Upper lobe of right lung (tissue), 1 donor: ENCODE measurements at regions not wholly inside any gene's neighbourhood (a gene's known extent, or its start where the extent isn't known, plus 50 kb on each side); places are given as distances from the start of the nearest gene placed in this dataset.
"Not testable (repeated sequence)": the region's sequence is repeated elsewhere in the genome, so short reads cannot be mapped to it uniquely, and the experiment has no call there.

Experiments used
- ATAC-seq: fragments of 200-7000 bp; cut with Tn5 transposase; one replicate; pipeline ENCODE4 v1.9.1; 2020; ENCODE audit warnings: mild to moderate bottlenecking, moderate library complexity
- DNase-seq: peaks from one replicate; pipeline ENCODE4 v3.0.0-alpha.2; 2020
- H3K27ac ChIP-seq: fragments of 200-600 bp; one replicate; pipeline ENCODE4 v1.8.0; 2022
- H3K27me3 ChIP-seq: fragments of 200-600 bp; one replicate; pipeline ENCODE4 v1.8.0; 2022; ENCODE audit warnings: mild to moderate bottlenecking
- H3K36me3 ChIP-seq: fragments of 200-600 bp; one replicate; pipeline ENCODE4 v1.8.0; 2022
- H3K4me1 ChIP-seq: fragments of 200-600 bp; one replicate; pipeline ENCODE4 v1.8.0; 2022
- H3K4me3 ChIP-seq: fragments of 200-600 bp; one replicate; pipeline ENCODE4 v1.8.0; 2022; ENCODE audit warnings: mild to moderate bottlenecking
- H3K9me3 ChIP-seq: fragments of 200-600 bp; one replicate; pipeline ENCODE4 v1.8.0; 2022
- CTCF ChIP-seq: fragments of 200-600 bp; IDR thresholded peaks from one replicate; pipeline ENCODE4 v1.8.0; 2022; ENCODE audit warnings: antibody characterized with exemption
- intact Hi-C: fragments of 100-400 bp; cut with DNase I; formaldehyde crosslinking; loops from one replicate; pipeline ENCODE4 v1.11.0; 2022
- donor health status: DM: no; HTN: yes; CAD: no; lungs with severe emphysema.

- DNase-seq (no peak), ATAC-seq (no peak)
- no peak for TF ChIP-seq CTCF
- intact Hi-C loops: no loop called here
- H3K9me3 ChIP-seq: no peaks in the 10 kb centered on the region
- no peaks in the 10 kb centered on the region for H3K27me3 ChIP-seq
- no peaks in the 10 kb centered on the region for H3K36me3 ChIP-seq
- H3K27ac ChIP-seq: no peak overlapping the region
- no peak overlapping the region for H3K4me3 ChIP-seq
- no peaks in the 10 kb centered on the region for H3K4me1 ChIP-seq
Measured at GRCh38 chr14:106024983-106025604, 498.7 kb downstream of the TMEM121 start.

GRCh38 chr14:106026026-106026425 is 499.6 kb downstream of the TMEM121 start:
- ATAC-seq (no peak), DNase-seq (no peak)
- H3K36me3 ChIP-seq: no peaks in the 10 kb centered on the region
- no peak overlapping the region for H3K27ac ChIP-seq
- no peaks in the 10 kb centered on the region for H3K9me3 ChIP-seq
- H3K4me3 ChIP-seq: no peak overlapping the region
- H3K4me1 ChIP-seq: no peaks in the 10 kb centered on the region
- intact Hi-C loops: no loop called here
- no peak for TF ChIP-seq CTCF
- H3K27me3 ChIP-seq: peaks cover 4% of the 10 kb centered on the region

DNA sequence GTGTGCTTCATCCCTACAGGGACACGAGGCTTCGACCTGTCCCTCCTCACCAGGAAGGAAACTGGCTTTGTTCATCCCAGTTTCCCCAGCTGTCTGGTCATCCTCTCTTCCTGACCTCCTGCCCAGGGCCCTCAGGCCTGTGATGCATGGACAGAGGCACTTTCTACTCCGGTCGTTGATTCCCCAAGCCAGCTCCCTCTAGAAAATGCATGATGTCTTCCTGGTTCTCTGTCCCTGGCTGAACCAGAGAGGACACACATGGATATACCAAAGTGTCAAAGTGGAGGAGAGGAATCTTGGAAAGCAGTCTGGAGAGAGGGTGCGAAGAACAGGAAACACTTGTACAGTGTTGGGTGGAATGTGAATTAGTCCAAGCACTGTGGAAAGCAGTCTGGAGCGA is 501.4 kb downstream of the TMEM121 start:
- H3K36me3 ChIP-seq, intact Hi-C loops, H3K4me1 ChIP-seq, H3K27ac ChIP-seq, DNase-seq, H3K27me3 ChIP-seq, ATAC-seq, H3K9me3 ChIP-seq, H3K4me3 ChIP-seq: not testable (repeated sequence)

- no peak for TF ChIP-seq CTCF
- H3K9me3 ChIP-seq: no peaks in the 10 kb centered on the region
- H3K4me1 ChIP-seq: no peaks in the 10 kb centered on the region
- ATAC-seq (peak; percentile 68), DNase-seq (no peak)
- intact Hi-C loops: no loop called here
- no peak overlapping the region for H3K4me3 ChIP-seq
- no peak overlapping the region for H3K27ac ChIP-seq
- H3K36me3 ChIP-seq: no peaks in the 10 kb centered on the region
- H3K27me3 ChIP-seq: peaks cover 4% of the 10 kb centered on the region
Measured at GRCh38 chr14:106029959-106030358, 503.6 kb downstream of the TMEM121 start.

DNA sequence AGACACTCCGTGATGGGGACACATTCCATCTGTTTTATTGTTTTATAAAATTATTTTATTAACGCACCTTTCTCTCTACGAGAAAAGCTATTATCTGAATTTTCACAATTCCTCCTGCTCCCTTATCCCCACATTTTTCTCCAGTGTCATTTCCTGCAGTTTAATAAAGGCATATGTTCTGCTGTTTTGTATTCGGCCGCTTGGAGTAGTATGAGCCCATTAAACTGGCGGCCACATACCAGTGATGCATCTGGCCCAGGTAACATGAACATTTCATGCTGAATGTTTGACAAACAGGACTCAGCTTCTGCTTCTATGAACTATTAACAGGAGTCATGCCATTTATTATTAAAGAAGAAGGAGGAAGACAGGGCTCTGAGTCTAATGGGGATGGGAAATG is 511.0 kb downstream of the TMEM121 start:
- no peak for ATAC-seq
- intact Hi-C loops: no loop called here
- no peaks in the 10 kb centered on the region for H3K9me3 ChIP-seq
- H3K27me3 ChIP-seq: peaks cover 26% of the 10 kb centered on the region
- no peak overlapping the region for H3K4me3 ChIP-seq
- no peaks in the 10 kb centered on the region for H3K4me1 ChIP-seq
- H3K36me3 ChIP-seq: no peaks in the 10 kb centered on the region
- TF ChIP-seq CTCF: no peak
- H3K27ac ChIP-seq: no peak overlapping the region
- no peak for DNase-seq

DNA sequence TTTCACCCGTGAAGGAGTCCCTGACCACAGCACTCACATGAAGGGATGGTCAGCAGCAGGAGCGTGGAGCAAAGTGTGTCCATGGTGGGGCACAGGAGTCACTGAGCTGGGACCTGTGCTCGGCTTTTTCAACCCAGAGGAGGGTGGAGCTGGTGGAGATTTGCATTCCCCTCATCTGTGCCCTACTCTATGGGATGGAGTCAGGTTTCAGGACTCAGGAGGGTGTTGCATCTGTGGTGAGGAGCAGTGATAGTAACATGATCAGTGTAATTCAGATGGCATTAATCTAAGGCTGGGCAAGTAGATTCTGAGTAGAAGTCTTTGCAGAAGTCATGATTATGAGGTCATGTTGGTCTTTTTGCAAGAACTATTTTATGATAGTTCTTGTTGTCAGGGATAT is 511.9 kb downstream of the TMEM121 start:
- Histone ChIP-seq H3K4me1 (no peaks in the 10 kb centered on the region), H3K4me3 (no peak overlapping the region), H3K27ac (no peak overlapping the region), H3K9me3 (no peaks in the 10 kb centered on the region), H3K36me3 (no peaks in the 10 kb centered on the region), H3K27me3 (peaks cover 26% of the 10 kb centered on the region)
- DNase-seq: no peak
- intact Hi-C loops: no loop called here
- ATAC-seq: no peak
- TF ChIP-seq CTCF: no peak
